GM21576 (cell line): ENCODE measurements at regions not wholly inside any gene's neighbourhood (a gene's known extent, or its start where the extent isn't known, plus 50 kb on each side); places are given as distances from the start of the nearest gene placed in this dataset.

Experiments
- ATAC-seq: cut with Tn5 transposase; IDR thresholded peaks from one replicate; pipeline ENCODE4 v1.9.1; 2021; ENCODE audit warnings: mild to moderate bottlenecking, moderate library complexity; ENCODE audit not compliant: unreplicated experiment

DNA sequence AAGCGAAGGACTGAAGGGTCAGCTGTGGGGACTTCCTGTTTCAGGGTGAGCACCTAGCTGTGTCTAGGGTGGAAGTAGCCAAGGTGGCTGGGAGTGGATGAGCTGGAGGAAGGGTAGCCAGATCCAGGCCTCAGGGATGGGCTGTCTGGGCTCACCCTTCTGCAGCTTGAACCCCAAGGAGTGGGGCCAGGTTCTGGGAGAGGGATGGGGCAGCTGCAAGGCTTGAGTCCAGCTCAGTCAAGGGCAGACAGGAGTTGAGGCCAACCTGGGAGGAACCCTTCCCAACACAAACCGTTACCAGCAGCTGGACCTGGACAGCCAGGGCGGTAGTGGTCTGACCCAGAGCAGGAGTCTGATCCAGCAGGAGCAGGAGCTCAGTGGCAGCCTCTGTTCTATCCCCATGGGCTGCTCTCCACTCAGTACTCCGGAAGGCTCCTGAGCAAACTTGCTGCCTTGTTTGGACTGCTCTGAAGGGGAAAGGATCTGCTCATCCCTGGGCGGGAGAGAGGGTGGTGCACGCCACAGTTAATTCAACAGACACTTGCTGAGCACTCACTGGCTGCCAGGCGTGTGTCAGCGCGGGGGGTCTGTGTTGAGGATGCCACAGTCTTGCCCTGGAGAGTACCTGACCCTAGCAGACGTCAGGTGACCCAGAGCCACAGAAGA lies 53.8 kb upstream of the THY1 start:
- no peak for ATAC-seq

DNA sequence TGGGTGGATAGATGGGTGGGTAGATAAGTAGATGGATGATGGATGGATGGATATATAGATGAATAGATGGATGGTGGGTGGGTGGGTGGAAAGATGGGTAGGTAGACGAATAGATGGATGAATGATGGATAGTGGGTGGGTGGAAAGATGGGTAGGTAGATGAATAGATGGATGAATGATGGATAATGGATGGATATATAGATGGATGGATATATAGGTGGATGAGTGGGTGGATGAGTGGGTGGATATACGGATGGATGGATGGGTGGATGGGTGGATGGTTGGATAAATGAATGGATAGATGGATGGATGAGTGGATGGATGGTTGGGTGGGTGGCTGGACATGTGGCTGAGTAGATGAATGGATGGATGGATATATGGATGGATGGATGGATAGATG lies 53.1 kb upstream of the THY1 start:
- ATAC-seq = no peak

DNA sequence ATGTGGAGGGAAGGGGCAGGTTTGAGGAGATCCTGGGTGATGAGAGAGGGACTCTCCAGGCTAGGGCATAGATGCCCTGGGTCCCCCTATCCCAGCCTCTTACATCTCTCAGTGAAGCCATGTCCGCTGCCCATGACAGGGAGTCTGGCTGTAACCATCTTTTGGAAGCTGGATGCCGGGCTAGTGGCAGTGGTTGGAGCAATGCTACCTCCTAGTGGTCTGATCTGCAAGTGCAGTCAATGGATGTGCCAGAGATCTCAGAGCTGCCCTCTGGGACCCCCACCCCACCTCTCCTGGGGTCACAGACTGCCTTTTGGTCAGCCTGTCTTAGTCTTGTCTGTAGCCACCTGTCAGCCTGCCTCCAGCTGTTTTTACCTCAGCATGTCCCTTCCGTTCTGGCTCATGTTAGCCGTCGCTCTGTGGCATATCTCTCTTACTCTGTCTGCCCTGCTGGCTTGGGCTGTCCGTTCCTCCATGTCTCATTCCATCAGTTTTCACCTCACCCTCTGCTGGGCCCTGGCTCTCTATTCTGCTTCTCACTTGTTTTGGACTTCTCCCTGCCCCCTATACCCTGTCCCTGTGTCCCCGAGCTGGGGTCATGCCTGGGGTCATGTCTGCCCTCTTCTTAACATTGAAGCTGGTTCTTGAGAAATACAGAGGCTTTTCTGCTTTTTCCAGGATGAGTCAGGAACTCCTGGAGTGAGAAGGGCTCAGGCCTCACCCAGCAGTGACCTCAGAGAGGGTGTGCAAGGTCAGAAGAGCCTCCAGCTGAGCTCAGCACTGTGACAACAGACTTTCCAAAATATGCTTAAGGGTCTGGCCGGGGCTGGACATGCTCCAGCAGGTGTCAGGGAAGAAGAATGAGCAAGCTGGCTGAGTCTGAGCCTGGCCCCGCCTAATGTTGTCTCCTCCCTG lies 52.0 kb upstream of the THY1 start:
- no peak for ATAC-seq

DNA sequence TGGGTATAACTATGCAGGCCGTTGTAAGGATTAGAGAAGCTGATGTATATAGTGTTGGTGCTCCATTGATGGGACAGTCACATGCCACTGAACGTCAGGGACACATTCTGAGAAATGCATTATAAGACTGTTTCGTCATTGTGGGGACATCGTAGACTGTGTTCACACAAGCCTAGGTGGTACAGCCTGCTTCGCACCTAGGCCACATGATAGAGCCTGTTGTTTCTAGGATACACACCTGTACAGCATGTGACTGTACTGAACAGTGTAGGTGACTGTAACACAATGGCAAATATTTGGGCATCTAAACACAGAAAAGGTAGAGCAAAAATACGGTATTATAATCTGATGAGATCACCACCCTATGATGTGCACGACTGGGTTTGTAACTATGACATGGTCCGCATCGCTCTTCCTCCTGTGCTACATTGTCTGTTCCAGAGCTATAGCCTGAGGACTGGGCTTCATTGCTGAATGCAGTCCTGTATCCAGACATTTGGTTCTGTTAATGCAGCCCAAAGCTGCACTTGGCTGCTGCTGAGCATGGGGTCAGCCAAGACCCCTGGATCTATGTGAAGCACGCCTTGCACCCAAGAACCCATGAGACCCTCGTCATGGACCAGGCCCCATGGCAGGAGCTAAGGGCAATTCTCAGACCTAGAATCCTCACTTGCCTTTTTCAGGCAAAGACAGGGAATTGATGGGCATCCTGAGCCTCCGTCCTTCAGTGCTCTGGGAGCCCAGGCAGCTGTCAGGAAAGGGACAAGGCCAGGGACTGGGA lies 51.1 kb upstream of the THY1 start:
- ATAC-seq = no peak

DNA sequence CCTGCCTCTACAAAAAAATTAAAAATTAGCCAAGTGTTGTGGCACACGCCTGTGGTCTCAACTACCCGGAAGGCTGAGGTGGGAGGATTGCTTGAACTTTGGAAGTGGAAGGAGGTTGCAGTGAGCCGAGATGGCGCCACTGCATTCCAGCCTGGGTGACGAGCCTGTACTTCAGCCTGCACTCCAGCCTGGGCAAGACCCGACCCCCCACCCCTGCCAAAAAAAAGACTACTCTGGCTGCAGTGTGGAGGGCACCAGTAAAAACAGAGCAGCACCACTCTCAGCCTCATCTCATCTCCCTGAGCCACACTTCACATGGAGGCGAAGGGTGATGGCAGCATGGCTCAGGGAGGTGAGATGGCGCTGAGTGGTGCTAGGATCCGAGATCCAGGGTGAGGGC lies 50.3 kb upstream of the THY1 start:
- ATAC-seq = no peak

DNA sequence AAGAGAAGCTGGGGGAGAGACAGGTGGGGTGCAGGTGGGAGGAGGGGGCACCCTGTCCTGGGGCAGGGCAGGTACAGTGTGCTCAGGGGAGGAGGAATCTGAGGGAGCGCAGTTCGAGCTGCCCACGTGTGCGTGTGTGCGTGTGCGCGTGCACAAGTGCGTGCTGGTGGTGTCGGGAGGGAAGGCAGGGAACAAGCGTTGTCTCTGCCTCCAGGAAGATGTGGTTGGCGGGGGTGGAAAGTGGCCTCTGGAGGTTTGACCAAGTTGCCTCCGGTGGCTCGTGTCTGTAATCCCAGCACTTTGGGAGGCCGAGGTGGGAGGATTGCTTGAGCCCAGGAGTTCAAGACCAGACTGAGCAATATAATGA lies 49.9 kb upstream of the THY1 start:
- ATAC-seq = no peak
